ENCODE measurements at regions not wholly inside any gene's neighbourhood (a gene's known extent, or its start where the extent isn't known, plus 50 kb on each side); places are given as distances from the start of the nearest gene placed in this dataset.
"Not testable (repeated sequence)": the region's sequence is repeated elsewhere in the genome, so short reads cannot be mapped to it uniquely, and the experiment has no call there.

- DNase-seq (ENCODE audit: low spot score): no peak
Measured at GRCh38 chr2:21972586-21972985, 848.8 kb downstream of the TDRD15 start.

GRCh38 chr2:21981127-21981526 is 857.4 kb downstream of the TDRD15 start:
- no peak for DNase-seq (ENCODE audit: low spot score)

DNA sequence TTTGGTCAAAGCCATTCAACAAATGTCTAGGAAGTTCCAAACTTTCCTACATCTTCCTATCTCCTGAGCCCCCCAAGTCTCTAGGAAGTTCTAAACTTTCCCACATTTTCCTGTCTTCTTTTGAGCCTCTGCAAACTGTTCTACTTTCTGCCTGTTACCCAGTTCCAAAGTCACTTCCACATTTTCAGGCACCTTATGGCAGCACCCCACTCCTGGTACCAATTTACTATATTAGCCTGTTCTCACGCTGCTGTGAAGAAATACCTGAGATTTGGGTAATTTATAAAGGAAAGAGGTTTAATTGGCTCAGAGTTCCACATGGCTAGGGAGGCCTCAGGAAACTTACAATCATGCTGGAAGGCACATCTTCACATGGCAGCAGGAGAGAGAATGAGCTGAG is 869.2 kb downstream of the TDRD15 start:
- DNase-seq (ENCODE audit: low spot score): no peak

DNA sequence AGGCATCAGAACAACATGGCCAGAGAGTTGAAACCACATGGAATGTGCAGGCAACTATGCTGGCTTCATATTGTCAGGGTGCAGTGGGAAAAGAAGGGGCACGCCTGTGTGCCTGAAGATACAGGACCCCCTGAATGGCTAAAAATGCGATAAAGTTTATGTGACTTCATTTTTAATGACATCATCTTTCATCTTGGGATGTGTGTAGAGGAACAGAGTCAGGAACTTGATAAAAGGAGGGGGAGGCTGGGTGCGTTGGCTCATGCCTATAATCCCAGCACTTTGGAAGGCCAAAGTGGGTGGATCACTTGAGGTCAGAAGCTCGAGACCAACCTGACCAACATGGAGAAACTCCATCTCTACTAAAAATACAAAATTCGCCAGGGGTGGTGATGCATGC is 872.6 kb downstream of the TDRD15 start:
- no peak for DNase-seq (ENCODE audit: low spot score)

GRCh38 chr2:21999522-21999921 is 875.8 kb downstream of the TDRD15 start:
- no peak for DNase-seq (ENCODE audit: low spot score)

DNA sequence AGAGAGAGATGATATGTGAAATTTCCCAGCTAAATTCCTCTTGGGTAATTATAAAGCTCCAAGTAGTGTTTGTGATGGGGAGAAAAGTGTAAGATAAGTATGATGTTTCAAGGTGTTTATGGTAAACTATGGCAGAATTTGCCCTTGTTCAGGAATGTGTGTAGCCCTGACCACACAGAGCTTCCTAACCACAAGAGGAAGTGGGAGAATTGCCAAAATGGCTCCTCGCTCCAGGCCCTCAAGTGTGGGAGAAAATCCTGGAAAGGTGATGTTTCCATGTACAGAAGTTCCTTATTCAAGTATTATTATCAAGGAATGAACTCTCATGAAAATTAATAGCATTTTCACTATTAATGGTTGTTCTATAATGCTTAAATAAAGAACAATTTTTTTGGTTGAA is 878.3 kb downstream of the TDRD15 start:
- DNase-seq (ENCODE audit: low spot score): no peak

DNA sequence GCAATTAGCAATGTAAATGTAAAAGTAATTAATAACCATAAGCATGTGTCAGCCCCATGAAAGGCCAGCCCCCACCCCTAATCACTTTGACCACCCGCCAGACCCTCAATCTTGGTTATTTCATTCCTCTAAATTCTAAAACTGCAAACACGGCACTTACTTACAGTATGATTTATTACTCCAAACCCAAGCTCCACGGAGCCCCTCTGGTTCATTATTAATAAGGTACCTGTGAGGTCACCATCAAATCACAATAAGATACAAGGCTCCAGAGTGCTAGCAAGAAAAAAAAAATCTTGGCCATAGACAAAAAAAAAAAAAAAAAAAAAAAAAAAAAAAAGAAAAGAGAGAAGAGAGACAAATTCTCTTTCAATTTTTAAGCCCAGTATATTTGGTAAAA is 879.5 kb downstream of the TDRD15 start:
- no peak for DNase-seq (ENCODE audit: low spot score)

GRCh38 chr2:22011048-22011447 is 887.3 kb downstream of the TDRD15 start:
- no peak for DNase-seq (ENCODE audit: low spot score)

DNA sequence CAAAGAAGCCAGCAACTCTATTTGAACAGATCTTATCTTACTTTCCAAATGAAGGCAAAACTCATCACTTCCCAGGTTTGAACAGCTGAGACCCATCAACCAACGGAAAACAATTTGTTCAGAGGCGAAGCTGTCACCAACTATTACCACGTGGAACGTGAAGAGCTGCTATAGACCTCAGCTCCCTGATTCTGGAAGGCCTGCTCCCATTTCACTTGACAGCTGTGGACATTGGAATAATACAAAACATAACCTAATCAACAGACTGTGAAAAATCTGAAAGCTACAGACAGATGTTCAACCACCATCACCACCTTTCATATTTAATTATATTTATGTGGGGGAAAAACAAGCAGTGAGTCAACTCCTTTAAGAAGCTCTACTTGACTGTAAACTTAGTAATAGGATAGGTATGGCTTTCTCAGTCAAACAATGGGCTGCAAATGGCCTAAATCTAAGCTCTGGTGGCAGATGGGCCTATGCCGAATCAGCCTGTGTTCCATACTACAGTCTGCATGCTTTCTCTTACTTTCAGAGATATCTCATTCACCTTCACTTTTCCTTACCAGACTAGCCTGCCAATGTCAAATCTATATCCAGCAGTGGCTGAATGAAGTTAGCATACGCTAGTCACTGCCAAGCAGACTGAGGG is 896.4 kb downstream of the TDRD15 start:
- no peak for DNase-seq (ENCODE audit: low spot score)

DNA sequence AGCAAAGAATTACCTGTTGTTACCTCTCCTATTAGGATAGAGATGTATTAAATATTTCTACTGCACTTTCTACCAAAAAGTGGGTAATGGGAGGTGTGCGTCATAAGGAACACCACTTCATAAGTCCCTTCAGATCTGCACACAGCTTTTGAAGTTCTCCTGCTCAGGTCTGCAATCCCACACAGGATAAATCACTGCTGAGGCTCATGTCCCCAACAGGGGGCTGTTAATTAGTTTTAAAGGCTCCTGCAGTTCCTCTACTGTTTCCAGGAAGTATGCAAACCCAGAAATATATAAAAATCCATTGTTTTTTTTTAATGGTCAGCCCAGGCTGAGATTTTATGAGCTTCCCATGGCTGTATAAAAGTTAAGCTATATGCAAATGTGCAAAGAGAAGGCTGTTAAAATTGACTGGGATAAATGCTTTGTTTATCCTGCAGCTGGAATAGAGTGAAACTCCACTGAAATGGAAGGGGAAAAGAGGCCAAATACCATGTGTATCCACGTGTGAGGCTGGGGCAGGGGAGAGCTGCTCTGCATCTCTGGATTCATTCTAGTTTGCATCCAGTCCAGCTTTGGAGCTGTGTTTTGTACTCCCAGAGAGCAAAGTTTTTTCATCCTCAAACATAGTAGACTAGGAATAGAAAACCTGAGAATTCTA is 903.7 kb downstream of the TDRD15 start:
- no peak for DNase-seq (ENCODE audit: low spot score)

DNA sequence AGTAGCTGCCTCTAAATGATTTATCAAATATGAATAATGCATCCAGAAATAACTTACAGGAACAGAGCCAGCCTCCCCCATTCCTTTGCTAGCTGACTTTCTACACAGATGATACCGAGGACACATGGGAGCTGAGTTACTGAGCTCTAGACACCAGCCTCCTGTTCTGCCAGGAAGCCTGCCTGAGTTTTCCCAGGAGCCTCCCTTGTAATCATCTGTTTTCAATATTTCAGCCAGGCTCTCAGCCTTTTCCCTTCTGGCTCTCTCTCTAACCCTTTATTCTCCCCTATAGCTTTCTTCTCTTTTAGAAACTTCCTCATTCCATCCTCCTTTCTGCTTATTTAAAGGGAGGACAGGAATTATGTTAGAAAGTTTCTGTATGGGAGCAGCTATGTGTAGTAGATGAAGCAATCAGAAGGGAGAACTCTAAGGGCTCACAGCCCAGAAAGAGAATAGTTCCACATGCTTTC is 911.6 kb downstream of the TDRD15 start:
- DNase-seq (ENCODE audit: low spot score): no peak

- DNase-seq (ENCODE audit: low spot score): no peak
Measured at GRCh38 chr2:22037274-22037673, 913.5 kb downstream of the TDRD15 start.

DNA sequence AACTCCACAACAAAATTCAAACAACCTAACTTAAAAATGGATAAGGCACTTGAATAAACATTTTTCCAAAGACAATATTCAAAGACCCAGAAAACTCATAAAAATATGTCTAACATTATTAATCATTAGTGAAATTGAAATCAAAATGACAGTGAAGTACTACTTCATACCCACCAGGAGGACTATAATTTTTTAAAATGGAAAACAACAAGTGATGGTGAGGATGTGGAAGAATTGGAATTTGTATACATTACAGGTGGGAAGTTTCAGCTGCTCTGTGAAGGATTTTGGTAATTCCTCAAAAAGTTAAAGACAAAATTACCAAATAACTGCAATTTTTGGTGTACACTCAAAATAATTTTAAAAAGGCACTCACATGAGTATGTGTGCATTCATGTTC is 920.0 kb downstream of the TDRD15 start:
- no peak for DNase-seq (ENCODE audit: low spot score)

GRCh38 chr2:22055784-22056620 is 932.2 kb downstream of the TDRD15 start:
- no peak for DNase-seq (ENCODE audit: low spot score)

DNA sequence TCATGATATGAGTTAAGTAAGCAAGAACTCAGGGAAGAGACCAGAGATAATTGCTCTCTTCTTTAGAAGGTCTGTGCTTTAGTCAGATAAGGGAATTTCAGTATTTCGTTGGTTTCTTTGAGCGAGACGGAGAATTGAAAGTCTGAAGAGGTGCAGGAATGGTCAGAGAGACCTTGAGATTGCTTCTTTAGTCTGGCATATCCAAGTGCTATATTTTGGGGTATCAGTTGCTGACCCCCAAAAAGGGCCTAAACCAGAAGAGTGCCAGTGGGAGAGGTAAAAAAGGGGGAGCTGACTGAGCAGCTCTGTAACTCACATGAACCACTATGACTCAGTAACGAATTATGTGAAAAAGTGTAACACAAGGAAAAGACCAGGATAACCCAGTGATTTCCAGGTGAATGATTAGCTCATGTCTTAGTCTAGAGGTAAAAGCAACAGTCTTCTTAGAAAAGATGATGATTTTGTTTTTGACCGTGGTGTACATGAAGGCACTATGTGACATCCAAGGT is 932.9 kb downstream of the TDRD15 start:
- DNase-seq (ENCODE audit: low spot score): no peak

- no peak for DNase-seq (ENCODE audit: low spot score)
Measured at GRCh38 chr2:22062679-22063078, 938.9 kb downstream of the TDRD15 start.

GRCh38 chr2:22076454-22076853 is 952.7 kb downstream of the TDRD15 start:
- DNase-seq (ENCODE audit: low spot score): no peak

DNA sequence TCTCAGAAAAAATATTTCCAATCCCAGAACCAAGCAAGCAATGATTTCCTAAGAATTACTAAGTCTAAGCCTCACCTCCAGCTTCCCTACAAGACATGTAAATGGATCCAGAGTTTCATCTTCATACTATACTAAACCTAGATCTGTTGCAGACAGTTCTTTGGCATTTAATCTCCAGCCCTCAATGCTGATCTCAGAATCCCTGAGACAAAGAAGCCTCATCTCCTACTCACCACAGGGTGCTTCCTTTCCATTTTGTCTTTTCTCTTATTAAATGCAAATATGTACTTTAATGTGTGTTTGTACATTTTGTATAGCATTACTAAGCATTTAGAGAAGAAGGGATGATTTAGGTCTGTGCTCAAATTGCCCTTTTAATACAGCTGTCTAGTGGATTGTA is 954.9 kb downstream of the TDRD15 start:
- DNase-seq (ENCODE audit: low spot score): no peak

- DNase-seq (ENCODE audit: low spot score): no peak
Measured at GRCh38 chr2:22079583-22079982, 955.8 kb downstream of the TDRD15 start.

DNA sequence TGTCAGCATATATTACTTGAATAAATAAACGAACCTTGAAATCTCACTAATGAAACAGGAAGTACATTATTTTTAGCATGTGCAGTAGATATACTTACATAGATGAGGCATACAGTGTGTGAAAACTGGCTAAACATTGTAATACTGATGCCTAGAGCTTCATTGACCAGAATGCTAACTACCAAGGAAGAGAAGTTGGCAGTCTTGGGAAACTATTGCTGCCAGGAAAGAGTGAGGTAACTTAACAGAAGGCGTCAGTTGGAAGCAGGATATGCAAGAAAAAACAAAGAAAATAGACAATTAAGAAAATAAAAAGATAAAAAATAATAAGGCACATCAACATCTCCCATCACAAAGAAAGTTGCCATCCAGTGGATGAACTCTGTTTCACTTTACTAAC is 963.0 kb downstream of the TDRD15 start:
- DNase-seq (ENCODE audit: low spot score): no peak

DNA sequence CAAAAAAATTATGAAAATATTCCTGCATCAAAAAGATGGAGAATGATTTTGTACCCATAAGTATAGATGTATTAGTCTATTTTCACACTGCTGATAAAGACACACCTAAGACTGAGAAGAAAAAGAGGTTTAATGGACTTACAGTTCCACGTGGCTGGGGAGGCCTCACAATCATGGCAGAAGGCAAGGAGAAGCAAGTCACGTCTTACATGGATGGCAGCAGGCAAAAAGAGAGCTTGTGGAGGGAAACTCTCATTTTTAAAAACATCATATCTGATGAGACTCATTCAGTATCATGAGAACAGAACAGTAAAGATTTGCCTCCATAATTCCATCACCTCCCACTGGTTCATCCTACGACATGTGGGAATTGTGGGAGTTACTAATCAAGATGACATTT is 979.8 kb downstream of the TDRD15 start:
- DNase-seq (ENCODE audit: low spot score): not testable (repeated sequence)

- DNase-seq (ENCODE audit: low spot score): no peak
Measured at GRCh38 chr2:22110244-22110651, 986.5 kb downstream of the TDRD15 start.

- DNase-seq (ENCODE audit: low spot score): no peak
Measured at GRCh38 chr2:22124003-22124402, 1000.2 kb downstream of the TDRD15 start.

All from AG08396 (cell line).